Skeletal muscle cell (primary cell): ENCODE measurements at regions not wholly inside any gene's neighbourhood (a gene's known extent, or its start where the extent isn't known, plus 50 kb on each side); places are given as distances from the start of the nearest gene placed in this dataset.
"Not testable (repeated sequence)": the region's sequence is repeated elsewhere in the genome, so short reads cannot be mapped to it uniquely, and the experiment has no call there.

ENCODE experiments used
- DNase-seq: peaks from one replicate; pipeline ENCODE4 v3.0.0-alpha.2; 2010; ENCODE audit warnings: low read depth
- H3K4me3 ChIP-seq: 2 replicates; pipeline ENCODE4 v1.5.1; 2011; ENCODE audit warnings: low read depth, mild to moderate bottlenecking, control low read depth, low read length, moderate library complexity

DNA sequence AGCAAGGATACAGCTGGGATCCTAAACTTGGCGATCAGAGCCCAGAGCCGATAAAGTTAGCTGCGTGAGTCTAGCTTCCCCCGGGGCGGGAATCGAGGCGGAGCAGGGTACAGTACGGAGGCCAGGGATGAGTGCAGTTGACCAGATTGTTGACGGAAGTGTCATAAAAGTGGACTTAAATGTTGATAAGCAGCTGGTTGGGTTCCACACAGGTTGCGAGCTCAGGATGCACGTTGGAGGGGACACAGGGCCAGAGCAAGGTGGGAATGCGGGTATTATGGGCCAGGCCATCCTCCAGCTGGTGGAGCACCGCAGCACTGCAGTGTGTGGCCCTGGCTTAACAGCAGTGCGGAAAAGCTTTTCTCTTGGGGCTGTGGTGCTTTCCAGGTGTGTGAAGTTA lies 76.0 kb upstream of the PZP start:
- DNase-seq = not testable (repeated sequence)
- peak overlapping the region; percentile 52 for H3K4me3 ChIP-seq

DNA sequence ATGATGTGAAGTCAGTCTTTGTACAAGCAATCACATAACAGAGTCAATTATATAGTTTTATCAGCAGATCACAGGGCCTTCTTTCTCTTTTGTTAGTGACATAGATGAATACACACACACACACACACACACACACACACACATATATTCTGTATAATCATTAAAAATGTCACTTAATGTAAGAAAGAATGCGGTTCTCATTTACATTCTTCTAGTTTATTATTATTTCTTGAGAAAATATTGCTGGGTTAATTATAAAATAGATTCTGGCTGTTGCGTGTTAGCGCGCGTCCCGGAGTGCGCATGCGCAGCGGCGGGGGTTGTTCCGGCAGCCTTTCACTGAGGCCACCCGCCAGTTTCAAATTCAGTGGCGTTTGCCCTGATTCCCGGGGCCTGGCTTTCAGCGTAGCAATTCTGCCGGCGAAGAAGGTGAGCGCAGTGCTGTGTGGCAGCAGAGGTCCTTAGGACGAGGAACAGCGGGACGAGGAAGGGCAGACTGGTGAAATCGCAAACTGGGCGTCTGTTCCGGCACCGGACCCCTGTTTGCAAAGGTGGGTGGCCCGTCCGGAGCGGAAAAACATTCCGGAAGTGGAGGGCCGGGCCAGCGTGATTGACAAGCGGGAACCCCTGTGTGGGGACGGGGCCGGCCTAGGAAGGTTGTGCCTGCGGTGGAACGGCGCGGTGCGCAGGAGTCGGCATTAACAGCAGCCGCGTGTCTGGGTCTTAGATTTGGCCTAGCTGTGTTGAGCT lies 75.3 kb upstream of the PZP start:
- peak overlapping the region; percentile 52 for H3K4me3 ChIP-seq
- DNase-seq = peak; percentile 25

GRCh38 chr12:9276990-9277389 lies 68.8 kb upstream of the PZP start:
- no peak for DNase-seq
- no peak overlapping the region for H3K4me3 ChIP-seq

- no peak overlapping the region for H3K4me3 ChIP-seq
- DNase-seq = peak; percentile 4
Measured at GRCh38 chr12:9273276-9273675, 65.1 kb upstream of the PZP start.

DNA sequence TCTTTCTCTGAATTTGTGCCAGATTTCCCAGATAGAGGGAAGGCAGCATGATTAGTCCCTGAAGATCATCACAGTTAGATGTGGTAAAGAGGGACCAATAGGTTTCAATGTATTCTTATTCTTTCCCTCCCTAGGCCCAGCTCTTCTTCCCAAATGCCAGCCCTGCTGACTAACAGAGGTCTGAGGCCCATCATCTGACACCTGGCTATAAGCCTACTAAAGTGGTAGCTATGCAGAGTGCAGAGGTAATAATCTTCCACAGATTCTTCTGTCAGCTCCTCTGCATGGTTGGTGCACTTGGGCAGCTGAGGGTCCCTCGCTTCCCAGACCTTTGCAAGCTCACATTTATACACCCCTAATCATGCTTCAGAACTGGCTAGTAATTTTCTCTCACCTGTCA lies 63.7 kb upstream of the PZP start:
- no peak for DNase-seq
- no peak overlapping the region for H3K4me3 ChIP-seq

GRCh38 chr12:9264546-9264945 lies 56.4 kb upstream of the PZP start:
- H3K4me3 ChIP-seq = no peak overlapping the region
- DNase-seq = no peak

DNA sequence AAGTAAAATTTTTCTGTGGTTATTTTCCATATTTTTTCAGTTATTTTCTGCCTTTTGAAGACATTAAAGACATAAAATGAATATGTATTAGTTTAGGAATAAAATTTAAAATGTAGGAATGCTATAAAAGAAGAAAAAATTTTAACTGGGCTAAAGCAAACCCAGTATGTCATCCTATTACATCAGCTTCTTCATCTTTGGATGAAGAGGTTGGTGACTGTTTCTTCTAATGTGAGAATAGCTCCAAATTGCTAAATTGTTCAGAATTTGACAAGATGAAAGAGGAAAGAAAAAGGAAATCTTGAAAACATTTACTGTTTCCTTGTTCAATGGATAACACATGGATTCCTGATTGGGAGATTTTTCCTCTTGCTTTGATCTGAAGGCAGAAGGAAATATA lies 52.7 kb upstream of the PZP start:
- H3K4me3 ChIP-seq = no peak overlapping the region
- DNase-seq = no peak

DNA sequence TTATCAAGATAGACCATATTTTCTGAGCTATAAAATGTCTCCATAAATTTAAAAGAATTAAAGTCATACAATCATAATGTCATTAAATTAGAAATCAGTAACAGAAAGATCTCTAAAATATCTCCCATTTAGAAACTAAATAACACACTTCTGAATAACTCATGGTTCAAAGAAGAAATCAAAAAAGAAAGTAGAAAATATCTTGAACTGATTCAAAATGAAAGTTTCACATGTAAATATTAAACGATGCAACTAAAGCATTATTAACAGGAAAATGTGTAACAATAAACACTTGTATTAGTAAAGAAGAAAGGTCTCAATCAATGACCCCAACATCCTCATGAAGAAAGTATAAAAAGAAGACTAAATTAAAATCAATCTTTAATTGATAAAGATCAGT lies 50.5 kb upstream of the PZP start:
- H3K4me3 ChIP-seq = no peak overlapping the region
- no peak for DNase-seq
